Stomach (tissue), 8 donors: ENCODE measurements at regions not wholly inside any gene's neighbourhood (a gene's known extent, or its start where the extent isn't known, plus 50 kb on each side); places are given as distances from the start of the nearest gene placed in this dataset.
"Not testable (repeated sequence)": the region's sequence is repeated elsewhere in the genome, so short reads cannot be mapped to it uniquely, and the experiment has no call there.

ENCODE experiments used
- DNase-seq, 2 donors: peaks; one replicate each; pipeline versions ENCODE4 v3.0.0 to v3.0.0-alpha.2; 2013 to 2019
- H3K27ac ChIP-seq, 5 donors: fragments of 200-600 bp in 4 of 5; sonication (generic) in 4 of 5; one replicate each; pipeline ENCODE4 v1.5.1; 2013 to 2019; ENCODE audit warnings: mild to moderate bottlenecking in 1 of 5, moderate library complexity in 1 of 5
- H3K27me3 ChIP-seq, 3 donors: fragments of 200-600 bp; sonication (generic); one replicate each; pipeline ENCODE4 v1.5.1; 2017 to 2019; ENCODE audit warnings: mixed run types in 1 of 3
- H3K36me3 ChIP-seq, 4 donors: fragments of 200-600 bp; sonication (generic); 1 replicate in 3 of 4; 2 replicates in 1 of 4; pipeline ENCODE4 v1.5.1; 2016 to 2019
- H3K4me1 ChIP-seq, 4 donors: fragments of 200-600 bp; sonication (generic); one replicate each; pipeline ENCODE4 v1.5.1; 2016 to 2019
- H3K4me3 ChIP-seq, 4 donors: fragments of 200-600 bp; sonication (generic) in 3 of 4; one replicate each; pipeline ENCODE4 v1.5.1; 2016 to 2019; ENCODE audit warnings: mild to moderate bottlenecking in 1 of 4
- H3K9me3 ChIP-seq, 4 donors: fragments of 200-600 bp; sonication (generic); one replicate each; pipeline ENCODE4 v1.5.1; 2016 to 2019
- CTCF ChIP-seq, 7 experiments: fragments of 450-650 bp in 4 of 7; fragments of 200-600 bp in 3 of 7; sonication (generic) in 3 of 7; IDR thresholded peaks; one replicate each; pipeline ENCODE4 v1.5.1; 2016 to 2019; ENCODE audit warnings: antibody characterized with exemption in 7 of 7, control low read depth in 2 of 7, mild to moderate bottlenecking in 1 of 7
- EP300 ChIP-seq: sonication (generic); formaldehyde crosslinking; IDR thresholded peaks from one replicate; pipeline ENCODE4 v1.6.1; 2017; ENCODE audit warnings: antibody characterized with exemption
- POLR2A ChIP-seq, 4 donors: fragments of 450-650 bp; IDR thresholded peaks; one replicate each; pipeline ENCODE4 v1.6.1; 2016; ENCODE audit warnings: antibody characterized with exemption in 4 of 4, control low read depth in 2 of 4, mild to moderate bottlenecking in 1 of 4, moderate library complexity in 1 of 4
- POLR2AphosphoS5 ChIP-seq, 3 donors: sonication (generic); formaldehyde crosslinking; IDR thresholded peaks; one replicate each; pipeline ENCODE4 v1.6.1; 2016; ENCODE audit warnings: antibody characterized with exemption in 3 of 3
- WGBS, 5 donors: extraction: QIAGEN DNeasy Blood & Tissue Kit in 3 of 5; methylation state at CpG; one replicate each; pipeline versions ENCODE4 v1.1.5 to v1.1.7; 2013 to 2018; 5-methylcytosine and 5-hydroxymethylcytosine counted together
- intact Hi-C: fragments of 100-400 bp; cut with DNase I; formaldehyde crosslinking; loops from one replicate; pipeline ENCODE4 v1.15.1; 2023; ENCODE audit warnings: low total_unique reads
- donor health status: healthy with polysubstance abuse.
- donor health status: Bipolar disorder and iron deficiency.
- donor health status: healthy.

DNA sequence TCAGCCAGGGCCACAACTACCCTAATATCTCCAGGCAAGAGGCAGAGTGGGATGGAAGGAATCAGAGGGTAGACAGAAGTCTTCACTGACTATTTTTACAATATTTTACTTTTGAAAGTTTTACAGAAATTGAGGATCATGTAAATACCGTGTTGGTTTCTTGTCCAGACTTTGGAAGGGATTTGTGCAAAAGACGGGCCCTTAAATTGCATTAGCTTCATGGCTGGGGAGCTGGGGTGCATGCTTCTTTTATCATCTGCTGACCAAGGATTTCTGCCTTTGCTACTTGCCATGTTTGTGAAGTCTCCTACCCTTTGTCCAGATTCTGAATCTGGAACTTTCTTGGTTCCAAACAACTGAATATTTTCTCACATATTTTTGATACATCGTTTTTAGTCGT lies 107.7 kb upstream of the GRIN3A start:
- DNase-seq: no peak

GRCh38 chr9:101840694-101841188 lies 102.3 kb upstream of the GRIN3A start:
- DNase-seq: no peak
- Histone ChIP-seq H3K27ac (no peak overlapping the region), H3K27me3 (no peaks in the 10 kb centered on the region), H3K4me3 (no peak overlapping the region), H3K36me3 (no peaks in the 10 kb centered on the region), H3K4me1 (no peaks in the 10 kb centered on the region), H3K9me3 (peaks cover 0 to 8% (median 0%) of the 10 kb centered on the region in 4 donors)
- intact Hi-C loops: no loop called here
- TF ChIP-seq POLR2AphosphoS5 (IDR thresholded peaks at IDR 0.05) (no peak), CTCF (IDR thresholded peaks at IDR 0.05) (no peak), EP300 (no peak), POLR2A (IDR thresholded peaks at IDR 0.05) (no peak)

More for the DNA sequence above, 107.7 kb upstream of the GRIN3A start:
- no peaks in the 10 kb centered on the region for H3K27me3 ChIP-seq
- intact Hi-C loops: no loop called here
- no peaks in the 10 kb centered on the region for H3K36me3 ChIP-seq
- no peak overlapping the region for H3K4me3 ChIP-seq
- H3K4me1 ChIP-seq: no peaks in the 10 kb centered on the region
- H3K9me3 ChIP-seq: no peaks in the 10 kb centered on the region
- no peak for TF ChIP-seq EP300
- no peak overlapping the region for H3K27ac ChIP-seq
- 71 to 83% (median 74%) methylated on average over 4 of the region's 4 CpGs for WGBS, 5 donors

GRCh38 chr9:101838988-101839387 lies 100.5 kb upstream of the GRIN3A start:
- H3K27me3 ChIP-seq, H3K4me3 ChIP-seq, H3K36me3 ChIP-seq, H3K9me3 ChIP-seq, H3K27ac ChIP-seq, H3K4me1 ChIP-seq, intact Hi-C loops, DNase-seq: not testable (repeated sequence)
- WGBS, 5 donors: 70 to 87% (median 86%) methylated on average over 4 of the region's 4 CpGs

DNA sequence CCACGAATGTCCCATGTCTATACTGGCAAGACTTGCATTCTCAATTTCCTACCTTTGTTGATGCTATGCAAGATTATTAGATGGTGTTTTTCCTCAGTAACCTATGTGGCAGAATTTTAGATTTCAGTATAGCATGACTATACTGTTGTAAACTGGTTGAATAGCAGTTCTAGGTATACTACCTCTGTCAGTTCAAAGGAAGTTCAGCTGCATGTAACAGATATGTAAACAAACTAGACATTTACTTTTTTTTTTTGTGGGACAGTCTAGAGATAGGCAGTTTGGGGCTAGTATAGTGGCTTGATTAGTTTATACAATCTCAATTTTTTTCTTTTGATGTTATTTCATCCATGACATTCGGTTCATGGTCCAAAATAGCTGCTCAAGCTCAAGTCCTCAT lies 97.6 kb upstream of the GRIN3A start:
- H3K9me3 ChIP-seq: peaks cover 0 to 8% (median 0%) of the 10 kb centered on the region in 4 donors
- H3K27me3 ChIP-seq: no peaks in the 10 kb centered on the region
- intact Hi-C loops: no loop called here
- no peak overlapping the region for H3K4me3 ChIP-seq
- no peaks in the 10 kb centered on the region for H3K4me1 ChIP-seq
- no peaks in the 10 kb centered on the region for H3K36me3 ChIP-seq
- no peak for DNase-seq
- WGBS, 5 donors: 25 to 53% (median 39%) methylated on average over 2 of the region's 2 CpGs
- TF ChIP-seq CTCF (IDR thresholded peaks at IDR 0.05) (no peak), EP300 (no peak), POLR2AphosphoS5 (IDR thresholded peaks at IDR 0.05) (no peak), POLR2A (IDR thresholded peaks at IDR 0.05) (no peak)
- no peak overlapping the region for H3K27ac ChIP-seq

DNA sequence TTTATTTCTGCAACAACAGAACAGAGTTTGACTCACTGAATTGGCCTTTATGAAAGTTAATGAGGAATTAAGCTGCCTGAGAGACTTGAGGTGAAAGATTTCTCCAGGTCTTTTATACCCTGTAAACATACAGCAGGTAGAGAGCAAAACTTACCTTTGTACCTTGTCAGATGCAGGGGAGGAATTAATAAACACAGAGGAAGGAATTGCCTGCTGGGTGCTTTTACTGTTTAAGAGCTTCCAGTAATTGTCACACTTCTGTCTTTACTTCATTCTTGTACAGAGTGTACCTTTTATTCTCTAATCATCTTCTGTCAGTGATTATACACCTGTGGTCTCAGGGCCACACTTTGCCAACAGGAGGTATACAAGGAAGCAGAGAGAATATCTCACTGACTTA lies 94.0 kb upstream of the GRIN3A start:
- no peaks in the 10 kb centered on the region for H3K27me3 ChIP-seq
- H3K4me1 ChIP-seq: no peaks in the 10 kb centered on the region
- H3K36me3 ChIP-seq: no peaks in the 10 kb centered on the region
- no peak for TF ChIP-seq POLR2A (IDR thresholded peaks at IDR 0.05)
- TF ChIP-seq POLR2AphosphoS5 (IDR thresholded peaks at IDR 0.05): no peak
- no peak for TF ChIP-seq EP300
- TF ChIP-seq CTCF (IDR thresholded peaks at IDR 0.05): no peak
- H3K9me3 ChIP-seq: no peaks in the 10 kb centered on the region
- DNase-seq: no peak
- intact Hi-C loops: no loop called here
- no peak overlapping the region for H3K4me3 ChIP-seq
- H3K27ac ChIP-seq: no peak overlapping the region

GRCh38 chr9:101821450-101821849 lies 83.0 kb upstream of the GRIN3A start:
- H3K36me3 ChIP-seq, H3K4me3 ChIP-seq, H3K27me3 ChIP-seq, H3K27ac ChIP-seq, intact Hi-C loops, H3K4me1 ChIP-seq, DNase-seq: not testable (repeated sequence)
- 76 to 100% (median 93%) methylated on average over 1 of the region's 1 CpG for WGBS, 5 donors
- H3K9me3 ChIP-seq: peaks cover 0 to 20% (median 2%) of the 10 kb centered on the region in 4 donors

GRCh38 chr9:101820983-101821382 lies 82.5 kb upstream of the GRIN3A start:
- H3K27ac ChIP-seq, H3K36me3 ChIP-seq, DNase-seq, H3K4me3 ChIP-seq, H3K27me3 ChIP-seq, intact Hi-C loops, H3K4me1 ChIP-seq: not testable (repeated sequence)
- H3K9me3 ChIP-seq: peaks cover 0 to 20% (median 2%) of the 10 kb centered on the region in 4 donors
